ENCODE measurements at regions not wholly inside any gene's neighbourhood (a gene's known extent, or its start where the extent isn't known, plus 50 kb on each side); places are given as distances from the start of the nearest gene placed in this dataset.

DNA sequence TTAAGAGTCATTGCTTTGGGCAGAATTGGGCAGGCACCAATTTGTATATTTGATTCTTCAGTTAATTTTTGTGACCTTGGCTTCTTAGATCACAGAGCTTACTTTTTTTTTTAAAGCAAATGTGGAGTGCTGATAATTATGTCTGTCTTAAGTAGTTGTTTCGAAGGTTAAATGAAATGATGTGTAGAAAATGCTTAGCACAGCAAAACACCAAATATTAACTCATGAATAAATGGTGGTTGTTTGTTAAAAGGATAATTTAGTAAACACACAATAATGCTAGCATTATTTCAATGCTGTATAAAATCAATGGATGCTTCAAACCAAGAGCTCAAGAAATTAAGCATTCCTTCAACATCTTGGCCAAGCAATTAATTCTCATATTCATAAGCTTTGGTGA, 143.4 kb downstream of the LPIN1 start:
- TF ChIP-seq, protein P1, sequence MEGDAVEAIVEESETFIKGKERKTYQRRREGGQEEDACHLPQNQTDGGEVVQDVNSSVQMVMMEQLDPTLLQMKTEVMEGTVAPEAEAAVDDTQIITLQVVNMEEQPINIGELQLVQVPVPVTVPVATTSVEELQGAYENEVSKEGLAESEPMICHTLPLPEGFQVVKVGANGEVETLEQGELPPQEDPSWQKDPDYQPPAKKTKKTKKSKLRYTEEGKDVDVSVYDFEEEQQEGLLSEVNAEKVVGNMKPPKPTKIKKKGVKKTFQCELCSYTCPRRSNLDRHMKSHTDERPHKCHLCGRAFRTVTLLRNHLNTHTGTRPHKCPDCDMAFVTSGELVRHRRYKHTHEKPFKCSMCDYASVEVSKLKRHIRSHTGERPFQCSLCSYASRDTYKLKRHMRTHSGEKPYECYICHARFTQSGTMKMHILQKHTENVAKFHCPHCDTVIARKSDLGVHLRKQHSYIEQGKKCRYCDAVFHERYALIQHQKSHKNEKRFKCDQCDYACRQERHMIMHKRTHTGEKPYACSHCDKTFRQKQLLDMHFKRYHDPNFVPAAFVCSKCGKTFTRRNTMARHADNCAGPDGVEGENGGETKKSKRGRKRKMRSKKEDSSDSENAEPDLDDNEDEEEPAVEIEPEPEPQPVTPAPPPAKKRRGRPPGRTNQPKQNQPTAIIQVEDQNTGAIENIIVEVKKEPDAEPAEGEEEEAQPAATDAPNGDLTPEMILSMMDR (conservative IDR thresholded peaks at IDR 0.05) = no peak
- TF ChIP-seq EZH2 (IDR thresholded peaks at IDR 0.05; ENCODE audit: low read depth) = no peak
- ChIA-PET CTCF (interaction anchor here (0.6 kb wide), 1 partner anchor 1117 kb away, joined by 3 read pairs; no protein-coding TSS in a partner anchor), POLR2A (ENCODE audit: unreplicated experiment) (no interaction called here)
- no peak overlapping the region for H3K27ac ChIP-seq
- H3F3A ChIP-seq (ENCODE audit: insufficient read depth, low read depth) = no peaks in the 10 kb centered on the region
- no peak overlapping the region for H2AFZ ChIP-seq
- H3K4me2 ChIP-seq = no peak overlapping the region
- no peaks in the 10 kb centered on the region for H4K20me1 ChIP-seq (ENCODE audit: insufficient read depth)
- H3K9me2 ChIP-seq (ENCODE audit: insufficient read depth) = no peaks in the 10 kb centered on the region
- peaks cover 16% of the 10 kb centered on the region for H3K9me3 ChIP-seq (ENCODE audit: insufficient read depth, low read depth)
- no peak overlapping the region for H3K4me3 ChIP-seq
- no peaks in the 10 kb centered on the region for H3K27me3 ChIP-seq (ENCODE audit: insufficient read depth, low read depth)
- no peak for DNase-seq
- intact Hi-C loops (cut with micrococcal nuclease; ENCODE audit: unreplicated experiment) = no loop called here
- H3K36me3 ChIP-seq (ENCODE audit: low read depth) = no peaks in the 10 kb centered on the region
- no peaks in the 10 kb centered on the region for H3K79me2 ChIP-seq (ENCODE audit: low read depth)
- no TSS peak for BruUV-seq (replicated peaks)
- H3K4me1 ChIP-seq (replicated peaks; ENCODE audit: insufficient read depth) = no peaks in the 10 kb centered on the region

GRCh38 chr2:11891028-11891427, 144.6 kb downstream of the LPIN1 start:
- no peak for DNase-seq
- Histone ChIP-seq H3K4me3 (no peak overlapping the region), H3K4me2 (no peak overlapping the region), H4K20me1 (ENCODE audit: insufficient read depth) (no peaks in the 10 kb centered on the region), H3K36me3 (ENCODE audit: low read depth) (no peaks in the 10 kb centered on the region), H2AFZ (no peak overlapping the region), H3K27me3 (ENCODE audit: insufficient read depth, low read depth) (no peaks in the 10 kb centered on the region), H3K9me3 (ENCODE audit: insufficient read depth, low read depth) (peaks cover 13% of the 10 kb centered on the region; the same call in 1 of the 2 replicates), H3K9me2 (ENCODE audit: insufficient read depth) (no peaks in the 10 kb centered on the region), H3K4me1 (replicated peaks; ENCODE audit: insufficient read depth) (no peaks in the 10 kb centered on the region), H3K79me2 (ENCODE audit: low read depth) (no peaks in the 10 kb centered on the region), H3F3A (ENCODE audit: insufficient read depth, low read depth) (no peaks in the 10 kb centered on the region), H3K27ac (no peak overlapping the region)
- ChIA-PET POLR2A (ENCODE audit: unreplicated experiment) (no interaction called here), CTCF (interaction anchor here (0.6 kb wide), 1 partner anchor 12 kb away, joined by 7 read pairs; no protein-coding TSS in a partner anchor)
- intact Hi-C loops (cut with micrococcal nuclease; ENCODE audit: unreplicated experiment) = no loop called here
- no TSS peak for BruUV-seq (replicated peaks)
- TF ChIP-seq EZH2 (IDR thresholded peaks at IDR 0.05; ENCODE audit: low read depth) = no peak
- TF ChIP-seq, protein P1 (conservative IDR thresholded peaks at IDR 0.05) = no peak

- Histone ChIP-seq H3F3A (ENCODE audit: insufficient read depth, low read depth) (no peaks in the 10 kb centered on the region), H3K27ac (no peak overlapping the region), H4K20me1 (ENCODE audit: insufficient read depth) (no peaks in the 10 kb centered on the region), H3K36me3 (ENCODE audit: low read depth) (no peaks in the 10 kb centered on the region), H3K9me2 (ENCODE audit: insufficient read depth) (no peaks in the 10 kb centered on the region), H3K9me3 (ENCODE audit: insufficient read depth, low read depth) (peaks cover 13% of the 10 kb centered on the region; the same call in 1 of the 2 replicates), H3K4me1 (replicated peaks; ENCODE audit: insufficient read depth) (no peaks in the 10 kb centered on the region), H3K4me3 (no peak overlapping the region), H2AFZ (no peak overlapping the region), H3K27me3 (ENCODE audit: insufficient read depth, low read depth) (no peaks in the 10 kb centered on the region), H3K4me2 (no peak overlapping the region), H3K79me2 (ENCODE audit: low read depth) (no peaks in the 10 kb centered on the region)
- BruUV-seq (replicated peaks) = no TSS peak
- intact Hi-C loops (cut with micrococcal nuclease; ENCODE audit: unreplicated experiment) = no loop called here
- TF ChIP-seq, protein P1 (conservative IDR thresholded peaks at IDR 0.05) = no peak
- TF ChIP-seq EZH2 (IDR thresholded peaks at IDR 0.05; ENCODE audit: low read depth) = no peak
- ChIA-PET CTCF (interaction anchor here (0.6 kb wide), 1 partner anchor 13 kb away, joined by 7 read pairs; no protein-coding TSS in a partner anchor), POLR2A (ENCODE audit: unreplicated experiment) (no interaction called here)
- no peak for DNase-seq
Observed at GRCh38 chr2:11891671-11892440, 145.4 kb downstream of the LPIN1 start.
